Thyroid gland (tissue), 4 donors: ENCODE measurements at regions not wholly inside any gene's neighbourhood (a gene's known extent, or its start where the extent isn't known, plus 50 kb on each side); places are given as distances from the start of the nearest gene placed in this dataset.

Experiments
- CTCF ChIP-seq, 6 experiments: fragments of 200-600 bp in 3 of 6; fragments of 450-650 bp in 3 of 6; sonication (generic) in 3 of 6; IDR thresholded peaks; one replicate each; pipeline ENCODE4 v1.5.1; 2016 to 2019; ENCODE audit warnings: antibody characterized with exemption in 6 of 6, mild to moderate bottlenecking in 2 of 6, inconsistent platforms in 1 of 6, moderate library complexity in 1 of 6
- POLR2A ChIP-seq, 2 donors: fragments of 450-650 bp; IDR thresholded peaks; one replicate each; pipeline ENCODE4 v1.6.1; 2017; ENCODE audit warnings: antibody characterized with exemption in 2 of 2, mild to moderate bottlenecking in 2 of 2, moderate library complexity in 1 of 2

- TF ChIP-seq POLR2A (IDR thresholded peaks at IDR 0.05) (no peak), CTCF (IDR thresholded peaks at IDR 0.05) (no peak)
Observed at GRCh38 chr18:24923138-24923537, 428.8 kb downstream of the ZNF521 start.
